Parathyroid adenoma (tissue), 2 donors: ENCODE measurements at regions not wholly inside any gene's neighbourhood (a gene's known extent, or its start where the extent isn't known, plus 50 kb on each side); places are given as distances from the start of the nearest gene placed in this dataset.
"Not testable (repeated sequence)": the region's sequence is repeated elsewhere in the genome, so short reads cannot be mapped to it uniquely, and the experiment has no call there.

Experiments
- H2AFZ ChIP-seq: fragments of 300-600 bp; sonication (generic); one replicate; pipeline ENCODE4 v1.7.0; 2017; ENCODE audit warnings: antibody characterized with exemption, mild to moderate bottlenecking
- H3K27ac ChIP-seq: fragments of 300-600 bp; sonication (generic); one replicate; pipeline ENCODE4 v1.7.0; 2017
- H3K27me3 ChIP-seq: fragments of 300-600 bp; sonication (generic); one replicate; pipeline ENCODE4 v1.7.0; 2017; ENCODE audit warnings: low read length; ENCODE audit not compliant: control insufficient read depth, insufficient read depth
- H3K36me3 ChIP-seq: fragments of 300-600 bp; sonication (generic); one replicate; pipeline ENCODE4 v1.7.0; 2017; ENCODE audit warnings: low read length; ENCODE audit not compliant: control insufficient read depth, insufficient read depth
- H3K4me1 ChIP-seq: fragments of 300-600 bp; sonication (generic); one replicate; pipeline ENCODE4 v1.7.0; 2017; ENCODE audit warnings: control low read depth
- H3K4me2 ChIP-seq: fragments of 300-600 bp; sonication (generic); one replicate; pipeline ENCODE4 v1.7.0; 2017; ENCODE audit warnings: low read length
- H3K4me3 ChIP-seq: fragments of 300-600 bp; sonication (generic); one replicate; pipeline ENCODE4 v1.7.0; 2017; ENCODE audit warnings: low read depth, low read length
- H3K79me2 ChIP-seq: fragments of 300-600 bp; sonication (generic); one replicate; pipeline ENCODE4 v1.7.0; 2017; ENCODE audit warnings: control low read depth
- H3K9ac ChIP-seq: fragments of 300-600 bp; sonication (generic); one replicate; pipeline ENCODE4 v1.7.0; 2017; ENCODE audit warnings: mild to moderate bottlenecking
- H3K9me3 ChIP-seq: fragments of 300-600 bp; sonication (generic); one replicate; pipeline ENCODE4 v1.7.0; 2017; ENCODE audit warnings: low read length; ENCODE audit not compliant: control insufficient read depth
- donor health status: primary hyperparathyroidism.

DNA sequence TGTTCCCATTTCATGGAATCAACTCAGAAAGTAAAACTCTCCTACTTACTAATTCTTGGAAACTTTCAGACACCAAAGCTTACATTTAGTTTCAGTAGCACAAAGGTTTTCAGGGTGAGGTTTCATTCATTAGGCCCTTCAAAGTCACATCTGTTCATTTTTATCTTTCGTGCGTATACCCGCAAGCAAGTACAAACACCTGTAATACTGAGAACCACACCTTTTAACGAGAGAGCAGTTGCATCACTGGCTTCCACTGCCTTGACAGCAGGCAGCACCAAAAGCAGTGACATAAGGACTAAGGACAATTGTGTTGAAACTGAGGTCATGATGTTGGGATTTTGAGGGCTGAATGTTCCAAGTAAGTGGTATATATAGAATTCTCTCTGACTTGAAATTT is 60.5 kb downstream of the GOLGA6L22 start:
- H3K27ac ChIP-seq, H2AFZ ChIP-seq, H3K9me3 ChIP-seq, H3K4me1 ChIP-seq, H3K36me3 ChIP-seq, H3K27me3 ChIP-seq, H3K9ac ChIP-seq, H3K4me2 ChIP-seq, H3K79me2 ChIP-seq, H3K4me3 ChIP-seq: not testable (repeated sequence)

- not testable (repeated sequence) for H3K27ac ChIP-seq, H3K79me2 ChIP-seq, H3K36me3 ChIP-seq, H3K9me3 ChIP-seq, H3K4me3 ChIP-seq, H2AFZ ChIP-seq, H3K9ac ChIP-seq, H3K4me1 ChIP-seq, H3K27me3 ChIP-seq, H3K4me2 ChIP-seq
Measured at GRCh38 chr15:22526537-22526936, 67.8 kb downstream of the GOLGA6L22 start.

- H3K27ac ChIP-seq, H3K4me3 ChIP-seq, H3K9me3 ChIP-seq, H3K4me1 ChIP-seq, H3K27me3 ChIP-seq, H3K79me2 ChIP-seq, H3K36me3 ChIP-seq, H3K9ac ChIP-seq, H3K4me2 ChIP-seq, H2AFZ ChIP-seq: not testable (repeated sequence)
Measured at GRCh38 chr15:22527016-22527415, 68.3 kb downstream of the GOLGA6L22 start.

GRCh38 chr15:22529200-22529599 is 70.5 kb downstream of the GOLGA6L22 start:
- H3K27ac ChIP-seq, H3K27me3 ChIP-seq, H3K4me3 ChIP-seq, H3K4me2 ChIP-seq, H3K9me3 ChIP-seq, H3K79me2 ChIP-seq, H2AFZ ChIP-seq, H3K9ac ChIP-seq, H3K36me3 ChIP-seq, H3K4me1 ChIP-seq: not testable (repeated sequence)

- H3K9me3 ChIP-seq, H3K27ac ChIP-seq, H3K27me3 ChIP-seq, H3K4me1 ChIP-seq, H3K4me2 ChIP-seq, H3K79me2 ChIP-seq, H3K9ac ChIP-seq, H2AFZ ChIP-seq, H3K4me3 ChIP-seq, H3K36me3 ChIP-seq: not testable (repeated sequence)
Measured at GRCh38 chr15:22559701-22560100, 101.0 kb downstream of the GOLGA6L22 start.

DNA sequence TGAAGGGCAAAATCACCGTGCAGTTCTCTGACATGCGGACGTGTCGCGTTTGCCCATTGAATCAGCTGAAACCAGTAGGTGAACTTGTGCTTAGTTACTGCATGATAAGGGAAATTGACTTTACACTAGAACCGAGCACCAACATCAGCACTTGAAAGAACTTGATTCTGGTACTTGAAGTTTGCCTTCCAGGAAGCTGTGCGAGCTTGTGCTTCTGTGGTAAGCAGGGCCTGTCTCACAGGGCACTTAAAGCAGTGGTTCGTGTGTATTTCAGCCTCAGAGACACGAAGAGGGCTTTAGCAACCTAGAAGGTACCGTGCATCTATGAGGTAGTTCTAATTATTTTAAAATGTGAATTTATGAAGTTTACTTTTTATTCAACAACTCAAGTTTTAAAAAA is 103.0 kb downstream of the GOLGA6L22 start:
- H3K9me3 ChIP-seq, H2AFZ ChIP-seq, H3K27ac ChIP-seq, H3K27me3 ChIP-seq, H3K4me3 ChIP-seq, H3K4me2 ChIP-seq, H3K36me3 ChIP-seq, H3K4me1 ChIP-seq, H3K79me2 ChIP-seq, H3K9ac ChIP-seq: not testable (repeated sequence)

GRCh38 chr15:22566510-22566909 is 107.8 kb downstream of the GOLGA6L22 start:
- not testable (repeated sequence) for H3K9ac ChIP-seq, H3K4me2 ChIP-seq, H3K79me2 ChIP-seq

GRCh38 chr15:22569486-22569885 is 110.8 kb downstream of the GOLGA6L22 start:
- H2AFZ ChIP-seq, H3K27me3 ChIP-seq, H3K79me2 ChIP-seq, H3K36me3 ChIP-seq, H3K4me3 ChIP-seq, H3K27ac ChIP-seq, H3K4me1 ChIP-seq, H3K9me3 ChIP-seq, H3K4me2 ChIP-seq, H3K9ac ChIP-seq: not testable (repeated sequence)

More at GRCh38 chr15:22566510-22566909, 107.8 kb downstream of the GOLGA6L22 start:
- not testable (repeated sequence) for H3K4me3 ChIP-seq, H3K4me1 ChIP-seq, H3K36me3 ChIP-seq, H3K9me3 ChIP-seq, H2AFZ ChIP-seq, H3K27me3 ChIP-seq, H3K27ac ChIP-seq

- H3K27me3 ChIP-seq, H3K4me3 ChIP-seq, H3K36me3 ChIP-seq, H2AFZ ChIP-seq, H3K27ac ChIP-seq, H3K79me2 ChIP-seq, H3K9ac ChIP-seq, H3K4me1 ChIP-seq, H3K9me3 ChIP-seq, H3K4me2 ChIP-seq: not testable (repeated sequence)
Measured at GRCh38 chr15:22572152-22572735, 113.5 kb downstream of the GOLGA6L22 start.

- H3K27ac ChIP-seq, H2AFZ ChIP-seq, H3K27me3 ChIP-seq, H3K4me1 ChIP-seq, H3K9ac ChIP-seq, H3K36me3 ChIP-seq, H3K4me3 ChIP-seq, H3K4me2 ChIP-seq, H3K9me3 ChIP-seq, H3K79me2 ChIP-seq: not testable (repeated sequence)
Measured at GRCh38 chr15:22572792-22573191, 114.1 kb downstream of the GOLGA6L22 start.

DNA sequence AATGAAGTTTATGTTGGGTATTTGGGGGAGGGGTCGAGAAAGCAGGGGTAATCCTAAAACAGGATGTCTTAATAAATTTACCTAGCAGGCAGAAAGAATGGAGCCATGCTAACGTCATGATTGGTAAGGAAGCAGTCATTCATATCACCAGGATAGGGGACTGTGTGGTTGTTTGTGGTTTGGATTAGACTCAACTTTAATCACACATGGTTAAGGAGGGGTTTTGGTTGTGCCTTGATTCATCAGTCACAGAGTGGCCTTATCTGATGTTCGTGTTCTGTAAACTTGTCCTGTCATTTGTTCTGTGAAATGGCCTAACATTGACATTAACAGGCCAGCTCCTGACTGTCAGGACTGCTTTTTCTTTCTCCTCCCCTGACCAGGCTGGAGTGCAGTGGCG is 119.1 kb downstream of the GOLGA6L22 start:
- H3K27ac ChIP-seq, H3K79me2 ChIP-seq, H2AFZ ChIP-seq, H3K9me3 ChIP-seq, H3K27me3 ChIP-seq, H3K4me2 ChIP-seq, H3K36me3 ChIP-seq, H3K4me1 ChIP-seq, H3K4me3 ChIP-seq, H3K9ac ChIP-seq: not testable (repeated sequence)
